Caco-2 (cell line): ENCODE measurements at regions not wholly inside any gene's neighbourhood (a gene's known extent, or its start where the extent isn't known, plus 50 kb on each side); places are given as distances from the start of the nearest gene placed in this dataset.
"Not testable (repeated sequence)": the region's sequence is repeated elsewhere in the genome, so short reads cannot be mapped to it uniquely, and the experiment has no call there.

ENCODE experiments used
- BruUV-seq: library from RNA; stranded (reverse); fragments of 400-500 nt; replicated peaks from 2 replicates; lab custom pipeline; 2021; lab: Mats Ljungman, UMichigan
- CTCF ChIA-PET: fragments of 300-600 bp; sonication (Branson Sonifier 250); formaldehyde crosslinking; loops from one replicate; lab custom pipeline; 2022; ENCODE audit warnings: antibody characterized with exemption; lab: Charles Lee
- POLR2A ChIA-PET: fragments of 300-600 bp; sonication (Branson Sonifier 250); formaldehyde crosslinking; loops from one replicate; lab custom pipeline; 2022; ENCODE audit warnings: antibody characterized with exemption; lab: Charles Lee
- DNase-seq, 2 experiments: peaks; one replicate each; pipeline versions ENCODE4 v3.0.0 to v3.0.0-alpha.2; 2020 to 2022
- H3K27me3 ChIP-seq: replicated peaks from 2 replicates; pipeline ENCODE4 v1.6.0; 2011; ENCODE audit warnings: low read length; ENCODE audit not compliant: control insufficient read depth, insufficient read depth
- H3K36me3 ChIP-seq: 2 replicates; pipeline ENCODE4 v1.5.1; 2011; ENCODE audit warnings: low read length; ENCODE audit not compliant: control insufficient read depth, insufficient read depth
- H3K4me1 ChIP-seq: fragments of 250-450 bp; sonication (Bioruptor Pico); 2 replicates; pipeline ENCODE4 v1.5.1; 2020; ENCODE audit warnings: mild to moderate bottlenecking
- H3K4me3 ChIP-seq: 2 replicates; pipeline ENCODE4 v1.5.1; 2011; ENCODE audit warnings: low read depth, mild to moderate bottlenecking, control low read depth, low read length
- H3K9me3 ChIP-seq: fragments of 250-450 bp; sonication (Bioruptor Pico); 2 replicates; pipeline ENCODE4 v1.5.1; 2020; ENCODE audit warnings: mild to moderate bottlenecking, moderate library complexity
- H3K27ac Mint-ChIP-seq: one replicate; pipeline ENCODE4 v1.8.0; 2022; ENCODE audit warnings: mixed read lengths; ENCODE audit not compliant: unreplicated experiment
- H3K27me3 Mint-ChIP-seq: one replicate; pipeline ENCODE4 v1.8.0; 2022; ENCODE audit warnings: mixed read lengths; ENCODE audit not compliant: insufficient read depth, unreplicated experiment
- H3K36me3 Mint-ChIP-seq: one replicate; pipeline ENCODE4 v1.8.0; 2022; ENCODE audit warnings: mild to moderate bottlenecking, mixed read lengths; ENCODE audit not compliant: insufficient read depth, unreplicated experiment
- H3K4me1 Mint-ChIP-seq: one replicate; pipeline ENCODE4 v1.8.0; 2022; ENCODE audit warnings: low read depth, mixed read lengths; ENCODE audit not compliant: unreplicated experiment
- H3K4me3 Mint-ChIP-seq: one replicate; pipeline ENCODE4 v1.8.0; 2022; ENCODE audit warnings: mild to moderate bottlenecking, moderate library complexity, mixed read lengths; ENCODE audit not compliant: unreplicated experiment
- H3K9me3 Mint-ChIP-seq: one replicate; pipeline ENCODE4 v1.8.0; 2022; ENCODE audit warnings: mixed read lengths; ENCODE audit not compliant: unreplicated experiment
- CTCF ChIP-seq, 2 experiments: fragments of 200-600 bp in 1 of 2; IDR thresholded peaks; 1 replicate in 1 of 2; 2 replicates in 1 of 2; pipeline versions ENCODE4 v1.5.1 to v1.8.0; 2011 to 2022; ENCODE audit warnings: antibody characterized with exemption in 1 of 2, control low read depth in 1 of 2, inconsistent platforms in 1 of 2, low read depth in 1 of 2, low read length in 1 of 2, mild to moderate bottlenecking in 1 of 2, moderate library complexity in 1 of 2; ENCODE audit not compliant: insufficient read depth in 1 of 2, severe bottlenecking in 1 of 2, unreplicated experiment in 1 of 2
- intact Hi-C: fragments of 100-400 bp; cut with micrococcal nuclease; formaldehyde crosslinking; loops from one replicate; pipeline ENCODE4 v1.10.0; 2022; ENCODE audit not compliant: unreplicated experiment

GRCh38 chr7:32691965-32692815, 196.9 kb downstream of the AVL9 start:
- H3K27ac Mint-ChIP-seq, H3K27me3 ChIP-seq, POLR2A ChIA-PET, H3K9me3 Mint-ChIP-seq, H3K4me1 Mint-ChIP-seq, H3K36me3 ChIP-seq, H3K9me3 ChIP-seq, BruUV-seq, DNase-seq, H3K36me3 Mint-ChIP-seq, H3K4me3 ChIP-seq, CTCF ChIA-PET, H3K4me1 ChIP-seq, intact Hi-C loops, H3K27me3 Mint-ChIP-seq: not testable (repeated sequence)
- peak overlapping the region; percentile 50 for H3K4me3 Mint-ChIP-seq
- peak; percentile 15 to 31 for TF ChIP-seq CTCF (IDR thresholded peaks at IDR 0.05; ENCODE audit: insufficient read depth in 1 of 2, low read depth in 1 of 2, low read length in 1 of 2, severe bottlenecking in 1 of 2, unreplicated experiment in 1 of 2)

- intact Hi-C loops, H3K27me3 Mint-ChIP-seq, H3K36me3 ChIP-seq, H3K4me3 Mint-ChIP-seq, BruUV-seq, H3K27ac Mint-ChIP-seq, H3K27me3 ChIP-seq, POLR2A ChIA-PET, H3K9me3 ChIP-seq, H3K4me1 ChIP-seq, H3K4me3 ChIP-seq, H3K36me3 Mint-ChIP-seq, H3K4me1 Mint-ChIP-seq, DNase-seq, H3K9me3 Mint-ChIP-seq, CTCF ChIA-PET: not testable (repeated sequence)
Observed at GRCh38 chr7:32688092-32688491, 192.8 kb downstream of the AVL9 start.

- Mint-ChIP-seq H3K9me3 (no peaks in the 10 kb centered on the region), H3K36me3 (no peaks in the 10 kb centered on the region), H3K27ac (no peak overlapping the region), H3K4me1 (peaks cover 22% of the 10 kb centered on the region), H3K27me3 (no peaks in the 10 kb centered on the region), H3K4me3 (no peak overlapping the region)
- ChIA-PET CTCF (no interaction called here), POLR2A (no interaction called here)
- BruUV-seq, result no TSS peak
- DNase-seq, result no peak
- Histone ChIP-seq H3K9me3 (no peaks in the 10 kb centered on the region), H3K36me3 (no peaks in the 10 kb centered on the region), H3K4me3 (no peak overlapping the region), H3K4me1 (peaks cover 16% of the 10 kb centered on the region; the same call in 1 of the 2 replicates), H3K27me3 (no peaks in the 10 kb centered on the region)
- intact Hi-C loops, result no loop called here
- TF ChIP-seq CTCF (IDR thresholded peaks at IDR 0.05; ENCODE audit: insufficient read depth in 1 of 2, low read depth in 1 of 2, low read length in 1 of 2, severe bottlenecking in 1 of 2, unreplicated experiment in 1 of 2), result no peak
Observed at GRCh38 chr7:32681174-32681518, 185.9 kb downstream of the AVL9 start.
